Stomach (tissue), 8 donors: ENCODE measurements at regions not wholly inside any gene's neighbourhood (a gene's known extent, or its start where the extent isn't known, plus 50 kb on each side); places are given as distances from the start of the nearest gene placed in this dataset.

Source experiments
- DNase-seq, 2 donors: peaks; one replicate each; pipeline versions ENCODE4 v3.0.0 to v3.0.0-alpha.2; 2013 to 2019
- H3K27ac ChIP-seq, 5 donors: fragments of 200-600 bp in 4 of 5; sonication (generic) in 4 of 5; one replicate each; pipeline ENCODE4 v1.5.1; 2013 to 2019; ENCODE audit warnings: mild to moderate bottlenecking in 1 of 5, moderate library complexity in 1 of 5
- H3K27me3 ChIP-seq, 3 donors: fragments of 200-600 bp; sonication (generic); one replicate each; pipeline ENCODE4 v1.5.1; 2017 to 2019; ENCODE audit warnings: mixed run types in 1 of 3
- H3K36me3 ChIP-seq, 4 donors: fragments of 200-600 bp; sonication (generic); 1 replicate in 3 of 4; 2 replicates in 1 of 4; pipeline ENCODE4 v1.5.1; 2016 to 2019
- H3K4me1 ChIP-seq, 4 donors: fragments of 200-600 bp; sonication (generic); one replicate each; pipeline ENCODE4 v1.5.1; 2016 to 2019
- H3K4me3 ChIP-seq, 4 donors: fragments of 200-600 bp; sonication (generic) in 3 of 4; one replicate each; pipeline ENCODE4 v1.5.1; 2016 to 2019; ENCODE audit warnings: mild to moderate bottlenecking in 1 of 4
- H3K9me3 ChIP-seq, 4 donors: fragments of 200-600 bp; sonication (generic); one replicate each; pipeline ENCODE4 v1.5.1; 2016 to 2019
- EP300 ChIP-seq: sonication (generic); formaldehyde crosslinking; IDR thresholded peaks from one replicate; pipeline ENCODE4 v1.6.1; 2017; ENCODE audit warnings: antibody characterized with exemption
- POLR2A ChIP-seq, 4 donors: fragments of 450-650 bp; IDR thresholded peaks; one replicate each; pipeline ENCODE4 v1.6.1; 2016; ENCODE audit warnings: antibody characterized with exemption in 4 of 4, control low read depth in 2 of 4, mild to moderate bottlenecking in 1 of 4, moderate library complexity in 1 of 4
- POLR2AphosphoS5 ChIP-seq, 3 donors: sonication (generic); formaldehyde crosslinking; IDR thresholded peaks; one replicate each; pipeline ENCODE4 v1.6.1; 2016; ENCODE audit warnings: antibody characterized with exemption in 3 of 3
- WGBS, 5 donors: extraction: QIAGEN DNeasy Blood & Tissue Kit in 3 of 5; methylation state at CpG; one replicate each; pipeline versions ENCODE4 v1.1.5 to v1.1.7; 2013 to 2018; 5-methylcytosine and 5-hydroxymethylcytosine counted together
- intact Hi-C: fragments of 100-400 bp; cut with DNase I; formaldehyde crosslinking; loops from one replicate; pipeline ENCODE4 v1.15.1; 2023; ENCODE audit warnings: low total_unique reads
- TF ChIP-seq, protein P1 (sequence below), 7 experiments: fragments of 450-650 bp in 4 of 7; fragments of 200-600 bp in 3 of 7; sonication (generic) in 3 of 7; IDR thresholded peaks; one replicate each; pipeline ENCODE4 v1.5.1; 2016 to 2019; ENCODE audit warnings: antibody characterized with exemption in 7 of 7, control low read depth in 2 of 7, mild to moderate bottlenecking in 1 of 7
- donor health status: healthy with polysubstance abuse.
- donor health status: Bipolar disorder and iron deficiency.
- donor health status: healthy.

GRCh38 chr16:35298460-35299243 is 1839.2 kb downstream of the TP53TG3F start:
- Histone ChIP-seq H3K27ac (no peak overlapping the region), H3K27me3 (no peaks in the 10 kb centered on the region), H3K36me3 (no peaks in the 10 kb centered on the region), H3K9me3 (peaks cover 0 to 5% (median 2%) of the 10 kb centered on the region in 4 donors), H3K4me1 (no peaks in the 10 kb centered on the region), H3K4me3 (no peak overlapping the region)
- WGBS, 5 donors, result 38 to 71% (median 61%) methylated on average over 1 to 2 of the region's 2 CpGs
- DNase-seq, result no peak
- intact Hi-C loops, result no loop called here
- TF ChIP-seq EP300 (no peak), POLR2A (IDR thresholded peaks at IDR 0.05) (no peak), POLR2AphosphoS5 (IDR thresholded peaks at IDR 0.05) (no peak)
- TF ChIP-seq, protein P1, sequence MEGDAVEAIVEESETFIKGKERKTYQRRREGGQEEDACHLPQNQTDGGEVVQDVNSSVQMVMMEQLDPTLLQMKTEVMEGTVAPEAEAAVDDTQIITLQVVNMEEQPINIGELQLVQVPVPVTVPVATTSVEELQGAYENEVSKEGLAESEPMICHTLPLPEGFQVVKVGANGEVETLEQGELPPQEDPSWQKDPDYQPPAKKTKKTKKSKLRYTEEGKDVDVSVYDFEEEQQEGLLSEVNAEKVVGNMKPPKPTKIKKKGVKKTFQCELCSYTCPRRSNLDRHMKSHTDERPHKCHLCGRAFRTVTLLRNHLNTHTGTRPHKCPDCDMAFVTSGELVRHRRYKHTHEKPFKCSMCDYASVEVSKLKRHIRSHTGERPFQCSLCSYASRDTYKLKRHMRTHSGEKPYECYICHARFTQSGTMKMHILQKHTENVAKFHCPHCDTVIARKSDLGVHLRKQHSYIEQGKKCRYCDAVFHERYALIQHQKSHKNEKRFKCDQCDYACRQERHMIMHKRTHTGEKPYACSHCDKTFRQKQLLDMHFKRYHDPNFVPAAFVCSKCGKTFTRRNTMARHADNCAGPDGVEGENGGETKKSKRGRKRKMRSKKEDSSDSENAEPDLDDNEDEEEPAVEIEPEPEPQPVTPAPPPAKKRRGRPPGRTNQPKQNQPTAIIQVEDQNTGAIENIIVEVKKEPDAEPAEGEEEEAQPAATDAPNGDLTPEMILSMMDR (IDR thresholded peaks at IDR 0.05), result no peak

GRCh38 chr16:35302859-35303258 is 1843.4 kb downstream of the TP53TG3F start:
- Histone ChIP-seq H3K27ac (no peak overlapping the region), H3K4me3 (no peak overlapping the region), H3K36me3 (no peaks in the 10 kb centered on the region), H3K9me3 (peaks cover 0 to 27% (median 5%) of the 10 kb centered on the region in 4 donors), H3K4me1 (no peaks in the 10 kb centered on the region), H3K27me3 (no peaks in the 10 kb centered on the region)
- DNase-seq, result no peak
- 33 to 51% (median 45%) methylated on average over 1 of the region's 1 CpG for WGBS, 5 donors
- intact Hi-C loops, result no loop called here
- no peak for TF ChIP-seq POLR2A (IDR thresholded peaks at IDR 0.05)
- no peak for TF ChIP-seq EP300
- no peak for TF ChIP-seq POLR2AphosphoS5 (IDR thresholded peaks at IDR 0.05)
- TF ChIP-seq, protein P1 (IDR thresholded peaks at IDR 0.05), result no peak

DNA sequence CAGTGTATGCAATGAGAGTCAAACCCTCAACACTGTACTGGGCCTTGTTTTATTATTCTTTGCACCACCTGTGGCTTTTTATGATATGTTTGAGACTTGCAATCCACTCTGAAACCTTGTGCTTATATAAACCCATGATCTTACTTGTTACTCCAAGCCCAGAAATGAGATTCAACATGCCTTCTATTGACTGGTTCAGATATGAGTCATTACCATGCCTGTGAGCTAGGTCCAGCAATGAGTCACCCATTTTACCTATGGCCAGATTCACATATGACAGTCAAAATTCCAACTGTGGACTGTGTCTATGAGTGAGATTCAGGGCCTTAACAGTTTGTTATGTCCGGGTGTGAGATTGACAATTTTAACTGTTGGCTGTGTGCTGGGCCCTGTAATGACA is 1846.1 kb downstream of the TP53TG3F start:
- H3K27me3 ChIP-seq, result no peaks in the 10 kb centered on the region
- 36 to 81% (median 65%) methylated on average over 1 of the region's 1 CpG for WGBS, 5 donors
- DNase-seq, result no peak
- no peak overlapping the region for H3K4me3 ChIP-seq
- intact Hi-C loops, result no loop called here
- H3K36me3 ChIP-seq, result no peaks in the 10 kb centered on the region
- peaks cover 0 to 43% (median 13%) of the 10 kb centered on the region in 4 donors for H3K9me3 ChIP-seq
- H3K27ac ChIP-seq, result no peak overlapping the region
- H3K4me1 ChIP-seq, result no peaks in the 10 kb centered on the region
- TF ChIP-seq POLR2AphosphoS5 (IDR thresholded peaks at IDR 0.05), result no peak
- TF ChIP-seq EP300, result no peak
- TF ChIP-seq, protein P1 (IDR thresholded peaks at IDR 0.05), result no peak
- TF ChIP-seq POLR2A (IDR thresholded peaks at IDR 0.05), result no peak

DNA sequence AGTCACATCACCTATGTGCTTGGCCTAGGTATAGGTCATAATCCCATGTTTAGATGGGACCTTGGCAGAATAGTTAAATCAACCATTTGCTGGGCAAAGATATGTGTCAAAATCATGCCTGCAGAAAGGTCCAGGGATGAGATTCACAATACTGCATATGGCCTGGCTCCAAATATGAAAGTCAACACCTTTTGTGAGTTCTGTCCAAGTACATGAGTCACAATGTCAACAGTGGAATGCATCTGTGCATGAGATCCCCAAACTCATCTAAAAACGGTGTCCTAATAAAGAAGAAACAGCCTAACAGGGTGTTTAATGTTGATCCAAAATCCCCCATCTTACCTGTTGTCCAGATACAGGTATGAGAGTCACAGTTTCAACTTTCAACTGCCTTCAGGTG is 1847.5 kb downstream of the TP53TG3F start:
- Histone ChIP-seq H3K9me3 (peaks cover 0 to 55% (median 21%) of the 10 kb centered on the region in 4 donors), H3K4me3 (no peak overlapping the region), H3K36me3 (no peaks in the 10 kb centered on the region), H3K27ac (no peak overlapping the region), H3K4me1 (no peaks in the 10 kb centered on the region), H3K27me3 (no peaks in the 10 kb centered on the region)
- DNase-seq, result no peak
- WGBS, 5 donors, result 0 to 19% (median 9%) methylated on average over 1 of the region's 1 CpG
- intact Hi-C loops, result no loop called here
- no peak for TF ChIP-seq EP300
- TF ChIP-seq, protein P1 (IDR thresholded peaks at IDR 0.05), result no peak
- TF ChIP-seq POLR2AphosphoS5 (IDR thresholded peaks at IDR 0.05), result no peak
- TF ChIP-seq POLR2A (IDR thresholded peaks at IDR 0.05), result no peak
